IgD-negative memory B cell (primary cell): ENCODE measurements at regions not wholly inside any gene's neighbourhood (a gene's known extent, or its start where the extent isn't known, plus 50 kb on each side); places are given as distances from the start of the nearest gene placed in this dataset.

Experiments used
- H3K27ac Mint-ChIP-seq, 3 donors: one replicate each; pipeline ENCODE4 v1.8.0; 2020 to 2022; ENCODE audit warnings: mild to moderate bottlenecking in 3 of 3, mixed read lengths in 3 of 3, moderate library complexity in 1 of 3
- H3K27me3 Mint-ChIP-seq: one replicate; pipeline ENCODE4 v1.8.0; 2021; ENCODE audit warnings: mixed read lengths
- H3K36me3 Mint-ChIP-seq: one replicate; pipeline ENCODE4 v1.8.0; 2020; ENCODE audit warnings: mild to moderate bottlenecking, mixed read lengths
- H3K4me1 Mint-ChIP-seq, 3 donors: one replicate each; pipeline ENCODE4 v1.8.0; 2020 to 2022; ENCODE audit warnings: mixed read lengths in 3 of 3, mild to moderate bottlenecking in 1 of 3
- H3K4me3 Mint-ChIP-seq, 4 donors: one replicate each; pipeline ENCODE4 v1.8.0; 2020 to 2022; ENCODE audit warnings: mild to moderate bottlenecking in 4 of 4, mixed read lengths in 4 of 4, moderate library complexity in 3 of 4
- H3K9me3 Mint-ChIP-seq, 3 donors: one replicate each; pipeline ENCODE4 v1.8.0; 2020 to 2021; ENCODE audit warnings: mixed read lengths in 3 of 3, mild to moderate bottlenecking in 1 of 3

DNA sequence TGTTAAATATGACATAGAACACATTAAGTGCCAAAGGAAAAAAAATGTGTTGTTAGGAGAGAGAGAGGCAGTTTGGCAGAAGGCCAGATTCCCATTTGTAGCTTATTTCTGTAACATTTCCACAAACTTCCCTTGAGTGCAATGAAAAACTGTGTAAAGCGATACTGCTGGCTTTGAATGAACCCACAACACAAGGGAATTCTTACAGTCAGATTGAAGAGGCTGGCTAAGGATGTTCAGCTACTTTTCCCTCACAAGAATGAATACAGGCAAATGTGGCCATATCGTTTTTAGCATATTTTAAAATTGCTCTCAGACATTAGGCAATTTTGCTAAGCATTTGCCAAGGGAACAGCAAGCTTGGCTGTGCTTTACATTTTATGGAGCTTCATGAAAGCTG lies 614.1 kb upstream of the FZD8 start:
- no peak overlapping the region for H3K27ac Mint-ChIP-seq
- no peaks in the 10 kb centered on the region for H3K36me3 Mint-ChIP-seq
- no peaks in the 10 kb centered on the region for H3K4me1 Mint-ChIP-seq
- no peaks in the 10 kb centered on the region for H3K27me3 Mint-ChIP-seq
- H3K4me3 Mint-ChIP-seq, result no peak overlapping the region
- peaks cover 3 to 14% (median 5%) of the 10 kb centered on the region in 3 donors for H3K9me3 Mint-ChIP-seq

DNA sequence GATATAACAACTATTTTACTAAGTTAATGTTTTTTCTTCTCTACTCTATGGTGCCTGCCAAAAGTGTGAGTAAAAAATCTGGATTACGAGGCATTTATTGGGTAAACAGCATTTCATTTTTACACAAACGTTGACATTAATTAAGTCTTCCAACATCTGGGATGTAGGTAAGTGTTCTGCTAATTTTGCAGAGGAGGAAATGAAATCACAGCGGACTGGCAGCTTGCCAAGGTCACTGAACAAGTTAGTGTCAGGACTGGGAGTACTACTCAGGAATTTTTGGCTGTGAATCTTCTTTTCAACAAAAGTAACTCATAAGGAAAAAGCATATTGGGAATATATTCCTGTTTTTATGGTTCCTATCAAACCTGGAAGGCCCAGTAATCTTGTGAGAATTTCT lies 612.1 kb upstream of the FZD8 start:
- no peaks in the 10 kb centered on the region for H3K27me3 Mint-ChIP-seq
- no peaks in the 10 kb centered on the region for H3K4me1 Mint-ChIP-seq
- no peak overlapping the region for H3K27ac Mint-ChIP-seq
- peaks cover 5 to 7% (median 7%) of the 10 kb centered on the region in 3 donors for H3K9me3 Mint-ChIP-seq
- no peak overlapping the region for H3K4me3 Mint-ChIP-seq
- H3K36me3 Mint-ChIP-seq, result no peaks in the 10 kb centered on the region

DNA sequence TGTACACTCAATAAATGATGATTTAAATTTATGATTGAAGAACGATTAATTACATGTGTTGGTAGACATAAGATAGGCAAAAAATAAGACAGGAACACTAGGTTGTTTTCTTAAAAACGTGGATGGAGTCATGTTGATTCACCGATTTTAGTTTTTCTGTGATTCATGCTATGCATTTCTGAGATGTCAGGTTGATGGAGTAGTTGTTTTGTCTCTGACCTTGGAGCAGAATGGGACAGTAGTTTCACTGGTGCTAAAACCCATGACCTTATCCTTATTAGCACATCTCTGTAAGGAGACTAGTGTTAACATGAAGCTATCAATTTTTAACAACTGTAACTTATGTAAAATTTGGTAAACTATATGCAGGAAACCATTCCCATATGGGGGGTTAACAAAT lies 611.6 kb upstream of the FZD8 start:
- no peaks in the 10 kb centered on the region for H3K27me3 Mint-ChIP-seq
- H3K27ac Mint-ChIP-seq, result no peak overlapping the region
- H3K36me3 Mint-ChIP-seq, result no peaks in the 10 kb centered on the region
- H3K4me3 Mint-ChIP-seq, result no peak overlapping the region
- peaks cover 5 to 7% (median 7%) of the 10 kb centered on the region in 3 donors for H3K9me3 Mint-ChIP-seq
- no peaks in the 10 kb centered on the region for H3K4me1 Mint-ChIP-seq

DNA sequence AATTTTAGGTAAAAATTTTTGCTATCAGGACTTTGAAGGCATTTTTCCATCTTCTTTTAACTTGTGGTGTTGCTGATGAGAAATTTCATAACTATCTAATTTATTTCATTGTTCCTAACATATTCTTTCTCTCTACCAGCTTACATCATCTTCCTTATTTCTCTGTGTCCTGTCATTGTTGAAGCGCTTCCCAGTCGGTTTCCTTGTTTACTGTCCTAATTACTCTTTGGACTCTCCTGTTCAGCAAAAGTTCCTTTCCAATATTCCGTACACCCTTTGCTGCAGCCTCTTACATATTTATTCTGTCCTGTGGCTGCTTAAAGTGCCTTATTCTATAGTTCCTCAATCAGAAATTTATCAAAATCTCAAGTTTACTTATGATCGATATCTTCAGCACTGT lies 609.0 kb upstream of the FZD8 start:
- Mint-ChIP-seq H3K36me3 (no peaks in the 10 kb centered on the region), H3K4me3 (no peak overlapping the region), H3K27ac (no peak overlapping the region), H3K9me3 (peaks cover 3 to 5% (median 5%) of the 10 kb centered on the region in 3 donors), H3K27me3 (no peaks in the 10 kb centered on the region), H3K4me1 (no peaks in the 10 kb centered on the region)

DNA sequence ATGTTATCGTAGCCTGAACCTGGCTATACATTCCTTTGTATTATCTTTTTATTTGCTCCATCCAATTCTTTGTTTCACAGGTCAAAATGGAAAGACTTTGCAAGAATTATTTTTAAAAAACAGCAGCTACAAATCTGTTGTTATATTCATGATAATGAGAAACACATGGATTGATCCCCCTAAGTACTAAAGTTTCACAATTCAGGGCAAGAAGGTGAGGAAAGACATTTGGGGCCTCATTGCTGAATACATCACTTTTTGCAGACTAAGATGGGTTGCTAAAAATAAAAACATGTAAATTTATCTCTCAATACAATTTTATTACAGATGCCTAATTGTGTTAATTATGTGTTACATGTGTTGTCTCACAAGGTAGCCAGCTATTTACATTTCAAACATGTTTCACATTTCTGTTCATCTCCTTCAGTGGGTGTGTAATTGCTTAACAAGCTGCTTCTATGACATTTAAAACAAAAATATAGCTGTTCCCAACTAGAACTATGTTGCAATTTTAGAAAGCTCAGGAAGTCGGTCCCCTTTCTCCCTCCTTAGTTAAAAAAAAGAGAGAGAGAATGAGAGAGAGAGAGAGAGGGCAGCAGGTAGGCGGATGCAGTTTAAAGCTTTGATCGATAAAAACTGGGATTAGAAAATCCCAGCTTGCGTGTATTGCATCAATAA lies 606.3 kb upstream of the FZD8 start:
- peaks cover 4 to 5% (median 5%) of the 10 kb centered on the region in 3 donors for H3K9me3 Mint-ChIP-seq
- no peak overlapping the region for H3K27ac Mint-ChIP-seq
- H3K4me1 Mint-ChIP-seq, result no peaks in the 10 kb centered on the region
- no peaks in the 10 kb centered on the region for H3K36me3 Mint-ChIP-seq
- no peak overlapping the region for H3K4me3 Mint-ChIP-seq
- no peaks in the 10 kb centered on the region for H3K27me3 Mint-ChIP-seq

DNA sequence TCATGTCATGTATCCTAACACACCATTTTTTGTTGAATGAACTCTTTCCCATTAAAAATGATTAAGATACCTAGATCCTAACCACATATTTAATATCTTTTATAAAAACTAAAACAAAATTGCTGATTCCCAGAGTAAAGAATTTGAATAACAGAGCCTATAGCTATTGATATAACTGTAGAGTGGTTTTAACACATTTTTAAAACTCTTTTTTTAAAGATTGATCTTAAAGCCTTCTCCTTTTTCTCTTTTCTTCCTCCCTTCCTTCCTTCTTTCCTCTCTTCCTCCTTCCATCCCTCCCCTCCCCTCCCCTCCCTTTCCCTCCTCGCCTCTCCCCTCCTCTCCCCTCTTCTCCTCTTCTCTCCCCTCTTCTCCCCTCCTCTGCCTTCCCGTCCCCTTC lies 605.4 kb upstream of the FZD8 start:
- no peaks in the 10 kb centered on the region for H3K27me3 Mint-ChIP-seq
- H3K27ac Mint-ChIP-seq, result no peak overlapping the region

DNA sequence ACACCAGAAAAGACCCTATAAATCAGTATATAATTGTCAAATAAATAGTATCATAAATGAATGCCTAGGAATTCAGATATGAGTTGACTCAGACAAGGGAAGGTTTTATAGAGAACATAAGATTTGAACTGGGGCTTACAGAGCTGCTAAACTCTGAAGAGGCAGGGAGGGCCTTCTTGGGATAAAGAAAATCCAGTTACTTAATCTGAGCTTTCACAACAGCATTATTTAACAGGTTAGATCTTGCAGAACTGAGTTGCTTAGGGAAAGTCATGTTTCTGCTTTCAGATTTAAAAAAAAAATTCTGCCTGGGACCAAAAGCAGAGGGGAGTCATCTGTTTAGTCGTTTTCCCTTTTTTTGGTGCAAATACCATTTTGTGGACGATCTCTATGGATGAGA lies 594.8 kb upstream of the FZD8 start:
- H3K9me3 Mint-ChIP-seq, result peaks cover 4 to 26% (median 11%) of the 10 kb centered on the region in 3 donors
- no peaks in the 10 kb centered on the region for H3K27me3 Mint-ChIP-seq
- H3K4me3 Mint-ChIP-seq, result no peak overlapping the region
- H3K4me1 Mint-ChIP-seq, result no peaks in the 10 kb centered on the region
- peaks cover 2% of the 10 kb centered on the region for H3K36me3 Mint-ChIP-seq
- H3K27ac Mint-ChIP-seq, result no peak overlapping the region

More for the DNA sequence above, 605.4 kb upstream of the FZD8 start:
- Mint-ChIP-seq H3K9me3 (peaks cover 4 to 10% (median 10%) of the 10 kb centered on the region in 3 donors), H3K4me1 (no peaks in the 10 kb centered on the region), H3K4me3 (no peak overlapping the region), H3K36me3 (no peaks in the 10 kb centered on the region)

DNA sequence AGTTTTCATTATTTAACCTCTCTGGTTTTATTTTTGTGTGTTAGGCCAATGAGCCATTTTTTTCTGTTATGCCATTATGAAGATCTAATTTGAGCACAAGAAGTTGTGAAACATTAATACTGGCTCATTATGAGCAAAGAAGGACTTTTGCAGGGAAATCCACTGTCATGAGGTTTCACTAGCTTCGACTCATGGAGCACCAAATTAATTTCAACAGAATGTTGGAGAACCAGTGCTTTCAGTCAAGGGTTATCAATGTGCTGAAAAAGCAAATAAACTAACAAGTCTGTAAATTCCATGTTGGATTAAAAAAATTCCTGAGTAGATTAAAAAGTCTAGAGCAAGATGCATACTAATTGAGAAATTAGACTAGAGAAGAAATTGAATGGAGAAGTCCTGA lies 594.2 kb upstream of the FZD8 start:
- H3K9me3 Mint-ChIP-seq, result peaks cover 4 to 26% (median 11%) of the 10 kb centered on the region in 3 donors
- no peaks in the 10 kb centered on the region for H3K4me1 Mint-ChIP-seq
- H3K4me3 Mint-ChIP-seq, result no peak overlapping the region
- H3K27ac Mint-ChIP-seq, result no peak overlapping the region
- peaks cover 2% of the 10 kb centered on the region for H3K36me3 Mint-ChIP-seq
- H3K27me3 Mint-ChIP-seq, result no peaks in the 10 kb centered on the region

DNA sequence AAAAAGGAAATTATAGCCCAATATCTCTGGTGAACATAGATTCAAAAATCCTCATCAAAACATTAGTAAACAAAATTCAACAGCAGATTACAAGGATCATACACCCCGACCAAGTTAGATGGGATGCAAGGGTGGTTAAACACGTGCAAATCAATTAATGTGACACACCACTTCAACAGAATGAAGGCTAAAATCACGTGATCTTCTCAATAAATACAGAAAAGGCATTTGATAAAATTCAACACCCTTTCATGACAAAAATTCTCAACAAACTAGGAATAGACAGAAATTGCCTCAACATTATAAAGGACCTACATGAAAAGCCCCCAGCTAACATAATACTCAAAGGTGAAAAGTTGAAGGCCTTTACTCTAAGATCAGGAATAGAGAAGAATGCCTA lies 590.8 kb upstream of the FZD8 start:
- peaks cover 2% of the 10 kb centered on the region for H3K36me3 Mint-ChIP-seq
- H3K9me3 Mint-ChIP-seq, result peaks cover 2 to 15% (median 5%) of the 10 kb centered on the region in 3 donors
- no peak overlapping the region for H3K27ac Mint-ChIP-seq
- H3K4me3 Mint-ChIP-seq, result no peak overlapping the region
- no peaks in the 10 kb centered on the region for H3K27me3 Mint-ChIP-seq
- no peaks in the 10 kb centered on the region for H3K4me1 Mint-ChIP-seq

DNA sequence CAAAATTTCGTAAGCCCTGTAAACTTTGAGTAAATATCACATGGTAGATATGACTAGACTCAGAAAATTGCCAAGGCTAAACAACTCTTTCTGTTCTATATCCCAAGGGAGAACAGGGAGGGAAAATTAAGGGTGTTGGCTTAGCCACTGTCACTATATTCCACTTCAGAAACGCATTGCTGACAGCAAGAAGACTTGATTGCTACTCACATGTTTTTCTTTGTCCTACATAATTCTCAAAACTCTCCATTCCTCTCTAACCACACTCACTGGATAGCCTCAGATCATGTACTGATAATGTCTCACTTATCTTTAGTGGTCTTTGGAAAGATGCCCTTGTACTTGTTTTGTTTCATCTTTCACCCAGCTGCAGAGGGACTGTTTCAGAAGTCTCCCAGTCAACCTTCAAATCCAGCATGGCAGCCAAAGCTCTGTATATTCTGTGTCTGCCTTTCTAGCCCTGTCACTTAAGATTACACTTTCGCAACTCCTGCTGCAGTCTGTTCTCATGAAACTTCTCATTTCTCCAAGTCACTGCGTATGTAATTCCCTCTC lies 582.4 kb upstream of the FZD8 start:
- H3K9me3 Mint-ChIP-seq, result peaks cover 0 to 7% (median 2%) of the 10 kb centered on the region in 3 donors
- H3K27ac Mint-ChIP-seq, result no peak overlapping the region
- H3K4me1 Mint-ChIP-seq, result peaks cover 0 to 4% (median 0%) of the 10 kb centered on the region in 3 donors
- H3K36me3 Mint-ChIP-seq, result no peaks in the 10 kb centered on the region
- no peaks in the 10 kb centered on the region for H3K27me3 Mint-ChIP-seq
- H3K4me3 Mint-ChIP-seq, result no peak overlapping the region

DNA sequence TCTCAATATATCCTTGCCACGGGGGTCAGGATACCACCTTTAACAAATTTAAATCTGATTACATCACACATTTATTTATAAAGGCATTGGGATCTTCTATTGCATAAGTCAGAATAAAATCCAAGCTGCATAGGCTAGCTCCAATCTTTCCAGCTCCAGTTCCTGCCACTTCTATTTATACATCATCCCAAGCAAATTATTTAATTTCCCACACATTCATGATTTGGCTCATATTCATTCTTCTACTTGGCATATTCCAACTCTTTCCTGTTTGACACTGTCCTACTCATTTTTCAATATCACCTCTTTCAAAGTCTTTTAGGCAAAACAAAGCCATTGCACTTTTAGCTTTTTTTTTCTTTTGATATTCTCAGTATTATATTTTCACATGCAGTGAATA lies 579.0 kb upstream of the FZD8 start:
- no peak overlapping the region for H3K27ac Mint-ChIP-seq
- H3K4me1 Mint-ChIP-seq, result peaks cover 0 to 4% (median 0%) of the 10 kb centered on the region in 3 donors
- H3K27me3 Mint-ChIP-seq, result no peaks in the 10 kb centered on the region
- H3K9me3 Mint-ChIP-seq, result peaks cover 2 to 5% (median 2%) of the 10 kb centered on the region in 3 donors
- peak overlapping the region in 1 of 4 donors; percentile 4 for H3K4me3 Mint-ChIP-seq
- peaks cover 1% of the 10 kb centered on the region for H3K36me3 Mint-ChIP-seq

DNA sequence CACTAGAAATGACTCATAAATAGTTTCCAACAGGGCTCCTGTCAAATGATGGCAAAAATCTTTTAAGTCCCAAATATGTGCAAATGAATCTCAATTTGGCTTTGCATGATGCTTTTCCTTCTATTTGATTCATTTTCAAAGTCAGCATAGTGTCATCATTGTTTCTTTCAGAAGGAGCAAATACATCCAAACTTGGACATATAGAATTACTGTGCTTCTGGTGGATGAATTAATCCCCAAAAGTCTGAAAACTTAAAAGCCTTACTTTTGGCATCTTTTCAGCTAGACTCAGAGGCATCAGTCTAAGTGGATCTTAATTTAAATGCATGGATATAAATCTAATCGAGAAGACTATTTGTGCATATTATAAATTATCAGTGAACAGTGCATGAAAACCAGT lies 578.1 kb upstream of the FZD8 start:
- H3K36me3 Mint-ChIP-seq, result peaks cover 1% of the 10 kb centered on the region
- H3K4me3 Mint-ChIP-seq, result no peak overlapping the region
- no peak overlapping the region for H3K27ac Mint-ChIP-seq
- H3K9me3 Mint-ChIP-seq, result peaks cover 2 to 5% (median 2%) of the 10 kb centered on the region in 3 donors
- peaks cover 0 to 4% (median 0%) of the 10 kb centered on the region in 3 donors for H3K4me1 Mint-ChIP-seq
- no peaks in the 10 kb centered on the region for H3K27me3 Mint-ChIP-seq

DNA sequence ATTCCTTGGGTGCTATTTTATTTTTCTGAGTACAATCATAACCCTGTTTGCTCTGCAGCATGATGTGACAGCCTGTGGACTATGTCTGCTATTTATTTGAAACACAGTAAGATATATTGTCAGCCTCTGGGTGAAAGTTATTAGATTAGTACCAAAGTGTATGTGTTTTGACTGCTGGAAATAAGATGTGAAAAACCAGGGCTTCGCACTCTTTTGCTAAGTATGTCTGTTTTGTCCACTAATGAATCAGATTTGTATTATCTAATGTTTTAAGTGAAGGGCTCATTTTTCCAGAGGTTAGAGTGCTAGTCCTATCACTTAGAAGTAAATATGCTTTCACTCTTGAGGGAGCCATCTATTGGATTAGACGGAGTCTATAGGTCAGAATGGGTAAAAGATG lies 569.8 kb upstream of the FZD8 start:
- no peak overlapping the region for H3K4me3 Mint-ChIP-seq
- H3K4me1 Mint-ChIP-seq, result no peaks in the 10 kb centered on the region
- no peaks in the 10 kb centered on the region for H3K27me3 Mint-ChIP-seq
- no peak overlapping the region for H3K27ac Mint-ChIP-seq
- peaks cover 1 to 5% (median 2%) of the 10 kb centered on the region in 3 donors for H3K9me3 Mint-ChIP-seq
- H3K36me3 Mint-ChIP-seq, result no peaks in the 10 kb centered on the region

DNA sequence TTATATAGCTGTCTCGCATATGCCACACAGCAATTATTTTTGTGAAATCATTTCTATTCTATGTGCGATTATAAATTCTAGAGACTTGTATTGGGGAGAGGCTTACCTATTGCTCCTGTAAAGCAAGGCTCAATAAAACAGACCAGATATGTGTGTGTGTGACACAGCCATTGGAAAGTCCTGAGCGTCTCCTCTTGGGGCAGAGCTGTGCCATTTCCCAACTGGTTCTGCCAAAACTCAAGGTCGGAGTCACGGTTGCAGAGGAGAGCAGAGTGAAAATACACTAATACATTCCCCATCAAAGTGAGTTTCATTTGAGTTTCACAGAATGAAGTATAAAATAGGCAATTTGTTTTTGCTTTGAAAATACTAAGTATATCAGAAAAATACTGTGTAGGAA lies 567.4 kb upstream of the FZD8 start:
- Mint-ChIP-seq H3K4me3 (no peak overlapping the region), H3K36me3 (no peaks in the 10 kb centered on the region), H3K9me3 (peaks cover 1 to 5% (median 2%) of the 10 kb centered on the region in 3 donors), H3K27ac (no peak overlapping the region), H3K4me1 (no peaks in the 10 kb centered on the region), H3K27me3 (no peaks in the 10 kb centered on the region)

DNA sequence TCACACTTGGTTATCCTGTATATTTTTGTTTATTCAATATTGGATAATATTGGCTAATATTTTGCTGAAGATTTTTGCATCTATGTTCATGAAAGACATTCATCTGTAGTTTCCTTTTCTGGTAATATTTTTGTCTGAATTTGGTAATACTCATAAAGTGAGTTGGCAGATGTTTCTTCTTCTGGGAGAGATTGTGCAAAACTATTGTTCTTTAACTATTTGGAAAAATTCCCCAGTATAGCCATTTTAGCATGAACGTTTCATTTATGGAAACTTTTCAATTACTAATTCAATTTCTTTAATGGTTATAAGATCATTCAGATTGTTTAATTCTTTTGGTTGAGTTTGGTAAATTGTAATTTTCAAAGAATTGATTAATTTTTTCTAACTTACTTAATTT lies 560.8 kb upstream of the FZD8 start:
- Mint-ChIP-seq H3K27me3 (no peaks in the 10 kb centered on the region), H3K27ac (no peak overlapping the region), H3K9me3 (peaks cover 0 to 25% (median 1%) of the 10 kb centered on the region in 3 donors), H3K4me1 (no peaks in the 10 kb centered on the region), H3K4me3 (no peak overlapping the region), H3K36me3 (no peaks in the 10 kb centered on the region)

DNA sequence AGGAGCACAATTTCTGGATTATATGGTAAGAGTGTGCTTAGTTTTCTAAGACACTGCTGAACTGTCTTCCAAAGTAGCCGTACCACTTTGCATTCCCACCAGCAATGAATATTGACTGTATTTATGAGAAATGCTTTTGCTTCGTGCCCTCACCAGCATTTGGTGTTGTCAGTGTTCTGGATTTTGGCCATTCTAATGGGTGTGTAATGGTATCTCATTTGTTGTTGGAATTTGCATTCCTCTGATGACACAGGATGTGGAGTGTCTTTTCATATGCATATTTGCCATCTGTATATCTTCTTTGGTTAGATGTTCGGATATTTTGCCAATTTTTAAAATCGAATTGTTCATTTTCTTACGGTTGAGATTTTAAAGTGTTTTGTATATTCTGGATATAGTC lies 558.5 kb upstream of the FZD8 start:
- no peaks in the 10 kb centered on the region for H3K4me1 Mint-ChIP-seq
- no peak overlapping the region for H3K27ac Mint-ChIP-seq
- peaks cover 0 to 21% (median 1%) of the 10 kb centered on the region in 3 donors for H3K9me3 Mint-ChIP-seq
- no peak overlapping the region for H3K4me3 Mint-ChIP-seq
- H3K27me3 Mint-ChIP-seq, result no peaks in the 10 kb centered on the region
- H3K36me3 Mint-ChIP-seq, result no peaks in the 10 kb centered on the region
